GM19043 (cell line): ENCODE measurements at regions not wholly inside any gene's neighbourhood (a gene's known extent, or its start where the extent isn't known, plus 50 kb on each side); places are given as distances from the start of the nearest gene placed in this dataset.

Experiments
- ATAC-seq: cut with Tn5 transposase; IDR thresholded peaks from one replicate; pipeline ENCODE4 v1.9.1; 2021; ENCODE audit warnings: low read depth; ENCODE audit not compliant: unreplicated experiment

DNA sequence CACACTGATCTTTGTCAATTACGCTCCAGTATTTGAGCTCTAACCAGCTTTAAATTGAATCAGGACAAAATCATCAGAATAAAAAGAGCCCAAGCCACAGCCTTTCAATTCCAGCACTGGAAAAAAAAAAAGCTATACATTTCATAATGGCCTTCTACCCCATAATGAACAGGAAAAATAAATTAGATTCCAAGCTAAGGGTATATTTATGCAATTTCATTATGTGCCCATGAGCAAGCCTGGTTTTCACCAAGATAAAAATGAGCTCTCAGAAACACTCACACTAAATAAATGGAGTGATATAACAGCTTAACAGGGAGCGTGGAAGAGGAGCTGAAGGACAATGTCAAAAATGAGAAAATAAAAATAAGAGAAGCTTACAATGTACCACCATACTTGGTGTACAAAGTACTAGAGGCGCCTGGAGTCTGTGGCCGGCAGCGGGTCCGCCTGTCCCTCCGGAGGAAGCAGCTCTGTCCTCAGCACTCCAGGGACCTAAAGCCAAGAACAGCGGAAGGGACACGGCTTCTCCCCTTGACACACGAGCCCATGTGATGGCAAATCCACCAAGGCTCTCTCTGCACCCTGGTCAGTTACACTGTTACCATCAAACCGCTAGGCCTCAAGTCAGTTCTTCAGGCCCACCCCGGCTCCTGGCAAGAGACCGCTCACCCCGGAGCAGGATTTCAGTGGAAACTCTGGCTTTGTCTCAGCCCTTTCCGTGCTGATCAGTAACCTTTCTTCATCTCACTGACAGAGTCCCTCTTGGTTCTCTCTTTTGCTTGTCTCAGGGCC, 69.6 kb downstream of the RBFOX3 start:
- no peak for ATAC-seq

DNA sequence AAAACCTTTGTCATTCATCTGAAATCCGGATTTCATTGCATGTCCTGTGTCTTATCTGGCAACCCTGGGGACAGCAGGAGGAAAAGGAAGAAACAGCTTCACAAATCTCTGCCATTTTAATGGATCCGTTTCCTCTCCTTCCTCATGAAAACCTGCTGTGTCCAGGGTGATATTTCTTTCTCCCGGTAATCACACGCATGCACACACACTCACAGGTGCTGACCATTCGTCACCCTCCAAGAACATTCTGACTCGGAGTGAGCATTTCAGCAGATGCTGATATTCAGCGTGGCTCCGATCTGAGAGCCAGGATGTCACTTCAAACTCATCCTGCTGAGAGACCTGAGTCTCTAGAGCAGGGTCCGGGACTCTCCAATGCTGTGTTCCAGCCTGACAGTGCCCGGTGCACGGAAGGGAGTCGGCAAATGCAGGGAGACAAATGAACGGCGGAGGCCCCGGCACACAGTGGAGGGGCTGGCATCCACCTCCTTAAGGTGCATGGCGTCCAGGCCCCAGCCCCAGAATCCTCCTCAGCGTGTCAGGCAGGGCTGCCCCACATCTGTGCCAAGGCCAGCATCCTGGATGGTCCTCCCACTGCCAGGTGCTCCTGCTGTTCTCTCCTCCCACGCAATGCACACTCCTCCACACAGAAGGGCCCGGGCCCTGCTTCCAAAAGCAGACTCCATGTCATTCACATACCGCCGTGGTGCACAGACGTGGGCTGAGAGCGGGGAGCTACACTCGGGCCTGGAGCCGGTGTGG, 70.7 kb downstream of the RBFOX3 start:
- ATAC-seq, result no peak

DNA sequence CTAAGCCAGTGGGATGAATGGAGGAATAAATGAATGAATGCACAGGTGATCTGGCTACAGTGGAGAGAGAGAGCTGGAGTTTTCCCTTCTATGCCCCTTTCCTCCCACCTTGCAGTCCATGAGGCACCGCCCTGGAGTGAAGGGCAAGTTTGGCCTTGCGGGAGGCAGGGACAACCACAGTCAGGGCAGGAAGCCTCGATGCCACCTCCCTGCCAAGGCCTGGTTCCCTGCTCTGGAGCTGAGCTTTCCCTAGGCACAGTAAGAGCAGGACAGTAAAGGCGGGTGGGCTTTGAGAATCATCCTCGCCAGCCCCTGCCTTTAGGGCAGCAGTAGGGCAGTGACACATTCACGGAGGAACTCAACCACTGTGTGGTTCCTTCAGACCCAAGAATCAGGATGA, 72.6 kb downstream of the RBFOX3 start:
- no peak for ATAC-seq

DNA sequence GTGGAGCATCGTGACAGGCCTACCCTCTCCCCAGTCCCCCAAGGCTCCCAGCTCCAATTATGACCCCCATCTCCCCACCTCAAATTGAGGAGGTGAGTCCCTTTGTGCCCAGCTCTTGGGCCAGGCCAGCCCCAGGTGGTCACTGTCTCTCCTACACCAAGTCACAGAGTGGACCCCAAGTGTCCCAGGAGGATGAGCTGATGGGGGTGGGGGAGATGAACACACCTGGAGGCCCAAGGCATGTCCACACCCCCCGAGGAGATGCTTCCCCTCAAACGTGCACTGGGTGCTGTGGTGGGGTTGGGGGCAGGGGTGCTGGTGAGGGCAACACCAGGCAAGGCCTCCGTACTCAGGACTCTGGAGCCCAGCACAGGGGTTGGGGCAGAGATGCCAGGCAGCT, 73.2 kb downstream of the RBFOX3 start:
- no peak for ATAC-seq

DNA sequence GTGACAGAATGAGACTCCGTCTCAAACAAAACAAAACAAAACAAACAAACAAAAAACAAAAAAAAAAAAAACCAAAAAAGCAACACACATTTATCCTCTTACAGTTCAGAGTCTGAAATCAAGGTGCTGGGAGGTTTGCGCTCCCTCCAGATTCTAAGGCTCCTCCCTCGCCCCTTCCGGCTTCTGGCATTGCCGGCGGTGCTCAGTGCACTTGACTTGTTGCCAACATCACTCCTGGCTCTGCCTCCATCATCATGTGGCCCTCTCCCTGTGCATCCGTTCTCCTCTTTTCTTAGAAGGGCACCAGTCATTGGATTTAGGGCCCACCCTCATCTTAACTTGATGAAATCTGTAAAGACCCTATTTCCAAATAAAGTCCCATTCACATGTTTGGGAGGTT, 73.8 kb downstream of the RBFOX3 start:
- ATAC-seq, result no peak

DNA sequence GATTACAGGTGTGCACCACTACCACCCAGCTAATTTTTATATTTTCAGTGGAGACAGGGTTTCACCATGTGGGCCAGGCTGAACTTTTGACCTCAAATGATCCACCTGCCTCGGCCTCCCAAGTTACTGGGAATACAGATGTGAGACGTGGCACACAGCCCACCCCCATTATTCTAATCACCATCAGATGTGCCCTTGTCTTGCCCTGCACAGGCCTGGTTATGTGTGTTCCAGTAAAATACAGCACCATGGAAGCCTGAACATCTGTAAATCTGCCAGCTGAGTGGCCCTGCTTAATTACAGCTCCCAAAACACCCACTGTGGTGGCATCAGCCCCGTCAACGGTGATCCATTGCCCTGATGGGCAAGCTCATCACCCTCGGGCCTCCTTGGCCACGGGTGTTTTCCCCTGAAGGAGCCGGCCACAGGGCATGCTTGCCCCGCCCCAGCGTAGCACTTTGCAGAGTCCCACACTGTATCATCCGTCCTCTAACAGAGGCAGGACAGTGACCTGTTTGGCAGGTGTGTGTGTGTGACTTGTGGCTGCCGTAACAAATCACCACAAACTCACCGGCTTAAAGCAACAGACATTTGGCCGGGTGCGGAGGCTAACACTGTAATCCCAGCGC, 74.5 kb downstream of the RBFOX3 start:
- ATAC-seq, result no peak

DNA sequence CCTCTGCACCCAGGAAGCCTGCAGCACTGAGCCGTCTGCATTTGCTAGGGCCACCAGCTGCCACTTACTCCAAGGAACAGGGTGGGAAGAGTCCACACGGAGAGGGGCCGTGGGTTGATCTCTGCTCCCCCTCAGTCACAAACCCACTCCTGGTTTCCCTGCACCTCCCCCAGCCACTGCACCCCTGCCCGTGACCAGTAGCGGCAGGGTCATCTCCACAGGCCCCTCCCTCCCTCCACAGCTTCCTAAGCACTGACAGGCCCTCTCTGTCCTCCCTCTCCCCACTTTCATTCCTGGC, 75.2 kb downstream of the RBFOX3 start:
- no peak for ATAC-seq

DNA sequence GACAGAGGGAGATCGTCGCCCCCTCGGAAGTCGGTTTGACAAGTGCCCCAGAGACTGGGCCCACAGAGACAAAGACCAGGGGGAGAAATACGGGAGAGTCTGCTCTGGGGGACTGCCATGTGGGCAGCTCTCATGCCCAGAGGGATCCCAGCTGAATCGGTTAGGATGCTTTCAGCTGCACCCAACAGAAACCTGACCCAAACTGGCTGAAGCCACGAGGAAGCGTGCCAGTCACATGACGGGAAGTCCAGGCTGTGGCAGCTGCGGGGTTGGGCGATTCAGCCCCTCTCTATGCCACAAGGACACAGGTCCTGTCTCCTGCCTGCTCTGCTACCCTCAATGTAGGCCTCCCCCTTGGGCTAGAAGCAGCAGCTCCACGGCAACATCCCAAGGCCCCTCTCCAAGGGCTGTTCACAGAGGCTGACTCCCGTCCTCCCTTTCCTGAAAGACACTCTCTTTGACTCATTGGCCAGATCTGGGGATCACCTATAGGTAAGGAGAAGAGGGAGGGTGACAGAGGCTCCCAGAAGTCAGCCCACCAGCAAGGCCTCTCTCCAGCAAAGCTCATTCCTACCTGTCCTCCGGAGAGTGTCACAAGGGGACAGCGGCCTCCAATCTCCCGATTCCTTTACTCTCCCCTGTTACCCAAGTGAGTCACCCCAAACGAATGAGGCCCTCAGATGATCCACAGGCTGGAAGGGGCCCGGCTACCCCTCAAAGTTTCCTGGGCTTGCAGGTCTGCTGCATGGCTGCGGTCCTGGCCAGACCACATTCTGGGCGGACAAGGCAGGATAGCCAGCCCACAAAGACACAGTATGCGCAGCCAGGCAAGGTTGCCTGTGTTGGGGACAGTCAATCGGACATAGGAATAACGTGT, 75.8 kb downstream of the RBFOX3 start:
- ATAC-seq, result no peak

DNA sequence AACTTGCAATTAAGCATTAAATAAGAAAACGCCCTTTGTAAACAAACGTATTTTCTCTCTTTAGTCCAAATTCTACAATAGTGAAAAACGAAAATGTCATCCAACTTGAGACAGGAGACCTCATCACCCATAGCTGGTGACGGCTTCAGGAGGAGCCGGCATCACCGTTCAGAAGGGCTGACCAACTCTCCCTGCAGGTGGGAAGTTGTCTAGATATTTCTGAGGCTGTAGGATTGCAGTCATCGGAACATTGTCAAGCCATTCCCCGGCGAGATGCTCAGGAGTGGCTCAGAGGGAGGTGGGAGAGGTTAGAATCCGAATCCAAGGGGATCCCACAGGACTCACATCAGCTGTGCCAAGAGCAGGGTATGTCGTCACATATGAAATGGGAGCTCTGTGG, 76.7 kb downstream of the RBFOX3 start:
- ATAC-seq, result no peak

DNA sequence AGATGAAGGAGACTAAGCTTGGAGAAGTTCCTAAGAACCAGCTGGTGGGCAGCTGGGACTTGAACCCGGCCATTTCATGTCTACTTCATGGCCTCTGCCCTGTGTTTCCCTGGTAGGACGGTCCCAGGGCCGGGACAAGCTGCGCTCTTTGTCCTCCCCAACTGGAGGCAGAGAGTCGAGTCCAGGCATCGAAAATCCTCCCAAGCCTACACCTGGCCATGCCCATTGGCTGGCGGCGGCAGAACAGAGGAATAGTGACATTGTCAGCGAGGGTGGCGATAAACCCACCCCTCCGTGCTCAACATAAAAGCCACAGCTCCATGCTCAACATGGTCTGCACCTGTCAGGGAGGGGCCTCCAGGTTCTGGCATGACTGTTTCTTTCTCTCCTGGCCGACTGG, 77.7 kb downstream of the RBFOX3 start:
- no peak for ATAC-seq

DNA sequence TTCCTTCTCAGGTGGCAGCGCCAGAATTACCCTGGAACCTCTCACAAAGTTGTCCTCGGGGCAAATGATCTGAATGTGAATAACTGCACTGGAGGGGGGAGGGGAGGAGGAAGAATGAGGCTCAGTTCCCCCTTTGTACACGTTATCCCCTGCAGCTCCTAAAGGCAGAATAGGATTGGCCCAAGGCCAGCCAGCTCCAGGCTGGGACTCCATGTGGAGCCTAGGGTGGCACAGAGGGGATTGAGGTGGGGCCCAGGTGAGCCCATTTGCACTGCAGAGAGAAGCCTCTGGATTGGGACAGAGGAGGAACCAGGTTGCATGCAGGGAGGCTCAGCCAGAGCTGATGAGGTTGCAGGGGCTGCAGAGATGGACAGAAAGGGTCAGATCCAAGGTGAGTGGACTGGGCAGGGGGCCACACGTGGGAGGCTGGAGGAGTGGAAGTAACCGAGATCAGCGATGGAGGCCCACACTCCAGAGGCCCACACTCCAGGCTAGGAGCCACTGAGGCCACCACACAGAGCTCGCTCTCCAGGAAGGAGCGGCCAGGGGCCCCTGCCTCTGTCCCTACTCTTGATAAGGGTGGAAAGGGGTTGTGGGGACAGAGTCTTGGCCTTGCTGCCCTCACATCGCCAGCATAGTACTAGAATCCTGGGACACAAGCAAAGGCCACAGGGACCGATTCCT, 78.6 kb downstream of the RBFOX3 start:
- no peak for ATAC-seq

DNA sequence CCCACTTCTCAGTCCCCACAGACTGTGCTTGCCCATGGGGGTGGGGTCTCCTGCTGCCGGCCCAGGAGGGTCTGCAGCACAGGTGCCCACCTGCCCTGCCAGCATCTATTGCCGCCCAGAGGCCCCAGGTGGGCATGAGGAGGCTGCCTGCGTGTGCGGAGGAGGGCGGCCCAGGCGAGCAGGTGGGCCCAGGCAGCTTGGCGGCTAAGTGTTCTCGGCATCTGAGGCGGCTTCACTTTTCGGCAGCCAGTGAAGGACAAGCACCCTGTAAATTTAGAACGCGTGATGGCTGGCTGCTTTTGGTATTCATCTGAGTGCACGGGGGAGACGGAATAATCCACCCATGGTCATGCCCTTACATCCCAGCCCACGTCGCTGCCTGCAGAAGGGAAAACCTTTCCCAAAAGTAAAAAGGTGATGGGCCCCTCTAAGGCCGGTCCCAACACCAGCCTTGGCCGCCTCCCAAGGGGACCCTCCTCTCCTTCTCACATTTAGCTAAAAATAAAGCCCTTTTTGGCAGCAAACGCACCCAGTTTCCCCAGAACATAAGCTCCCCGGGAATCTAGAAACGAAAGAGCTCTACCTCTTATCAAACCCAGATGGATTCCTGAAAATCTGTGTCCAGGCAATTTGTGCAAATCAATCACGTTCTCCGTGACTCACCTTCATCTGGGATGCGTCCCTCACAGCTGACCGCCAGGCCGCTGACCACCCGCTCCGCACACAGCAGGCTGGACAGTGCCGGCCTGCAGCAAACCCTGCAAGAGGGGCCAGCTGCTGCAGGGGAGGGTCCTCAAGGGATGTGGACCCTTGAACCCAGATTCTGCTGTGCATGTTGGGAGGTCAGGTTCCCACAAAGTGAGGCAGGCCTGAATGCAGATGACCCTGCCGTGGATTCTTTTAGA, 79.4 kb downstream of the RBFOX3 start:
- ATAC-seq, result no peak

DNA sequence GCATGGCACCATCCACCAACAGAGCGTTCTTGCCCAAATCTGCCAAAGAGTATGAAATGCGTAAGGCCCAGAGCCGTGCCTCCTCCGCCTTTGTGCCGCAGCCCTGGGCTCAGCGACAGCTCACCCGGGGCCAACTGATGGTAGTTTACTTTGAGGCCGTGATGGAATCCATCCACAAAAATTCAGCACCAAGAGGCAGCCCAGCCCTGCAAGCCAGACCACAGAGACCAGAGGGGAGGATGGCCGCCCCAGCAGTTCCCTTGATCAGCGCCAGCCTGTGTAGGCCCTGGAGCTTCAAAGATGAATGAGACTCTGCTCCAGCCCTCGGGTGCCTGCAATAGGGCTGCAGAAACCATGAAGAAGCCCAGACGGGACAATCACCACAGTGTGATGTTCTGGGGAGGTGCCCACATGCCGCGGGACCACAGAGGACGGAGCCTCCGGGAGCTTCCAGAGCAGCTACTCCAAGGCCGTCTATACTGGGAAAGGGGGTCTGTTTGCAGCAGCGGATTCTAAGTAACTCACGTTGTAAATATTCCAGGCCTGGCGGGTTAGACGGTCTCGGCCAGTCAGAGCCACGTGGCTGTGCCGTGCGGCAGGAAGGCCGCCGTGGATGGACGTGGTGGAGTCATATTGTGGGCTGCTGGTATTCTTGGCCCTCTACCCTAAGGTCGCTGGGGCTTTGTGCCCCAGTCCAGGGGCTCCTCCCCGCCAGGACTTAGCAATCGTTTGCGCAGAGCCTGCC, 80.3 kb downstream of the RBFOX3 start:
- ATAC-seq, result no peak

DNA sequence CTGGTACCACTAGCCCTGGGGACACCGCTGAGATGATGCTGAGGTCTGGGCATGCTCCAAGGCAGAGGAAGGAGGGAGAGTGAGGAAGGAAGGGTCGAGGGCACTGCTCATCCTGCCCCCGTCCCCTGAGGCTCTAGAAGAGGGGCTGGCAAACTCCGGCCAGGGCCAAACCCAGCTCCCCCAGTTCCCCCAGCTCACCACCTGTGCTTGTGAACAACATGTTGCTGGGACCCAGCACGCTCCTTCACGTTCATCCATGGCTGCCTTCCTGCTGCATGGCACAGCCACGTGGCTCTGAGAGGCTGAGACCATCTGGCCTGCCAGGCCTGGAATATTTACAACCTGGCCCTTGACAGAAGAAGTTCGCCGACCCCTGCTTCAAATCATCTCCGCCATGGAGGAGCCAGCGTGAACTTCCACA, 81.2 kb downstream of the RBFOX3 start:
- no peak for ATAC-seq

DNA sequence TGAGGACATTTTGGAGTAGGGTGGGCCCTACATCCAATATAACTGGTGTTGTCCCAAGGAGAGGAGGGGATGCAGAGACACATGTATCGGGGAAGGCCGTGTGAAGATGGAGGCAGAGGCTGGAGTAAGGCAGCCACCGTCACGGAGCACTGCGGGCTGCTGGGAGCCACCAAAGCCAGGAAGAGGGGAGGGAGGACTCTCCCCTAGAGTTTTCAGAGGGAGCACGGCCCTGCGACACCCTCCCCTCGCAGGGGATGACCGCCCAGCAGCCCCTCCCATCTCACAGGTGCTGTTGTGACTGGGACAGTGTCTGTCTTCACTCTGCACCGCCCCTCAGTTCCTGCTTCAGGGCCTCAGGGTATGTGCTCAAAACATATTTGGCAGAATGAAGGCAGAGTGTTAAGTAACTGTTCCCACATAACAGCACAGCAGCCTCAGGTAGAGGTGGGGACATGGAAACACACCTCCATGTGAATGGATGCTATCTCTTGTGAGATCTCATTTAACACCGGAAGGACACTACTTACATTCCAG, 82.2 kb downstream of the RBFOX3 start:
- no peak for ATAC-seq

DNA sequence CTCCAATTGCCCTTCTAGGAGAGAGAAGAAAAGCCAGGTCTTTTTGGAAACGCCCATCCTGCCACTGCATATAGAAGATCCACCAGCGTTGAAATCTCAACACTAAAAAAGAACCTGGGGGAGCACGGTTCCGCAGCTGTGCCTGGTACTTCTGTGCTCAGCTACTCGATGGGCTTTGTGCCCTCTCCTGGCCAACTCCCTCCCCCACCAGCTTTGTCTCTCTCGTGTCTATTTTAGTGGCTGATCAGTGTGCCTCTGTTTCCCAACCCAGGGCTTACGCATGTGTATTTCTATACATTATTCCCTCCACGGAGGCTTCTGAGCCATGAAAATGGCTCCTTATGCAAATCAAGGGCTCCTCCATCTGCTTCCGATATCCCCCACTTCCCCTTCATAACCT, 83.5 kb downstream of the RBFOX3 start:
- ATAC-seq, result no peak

DNA sequence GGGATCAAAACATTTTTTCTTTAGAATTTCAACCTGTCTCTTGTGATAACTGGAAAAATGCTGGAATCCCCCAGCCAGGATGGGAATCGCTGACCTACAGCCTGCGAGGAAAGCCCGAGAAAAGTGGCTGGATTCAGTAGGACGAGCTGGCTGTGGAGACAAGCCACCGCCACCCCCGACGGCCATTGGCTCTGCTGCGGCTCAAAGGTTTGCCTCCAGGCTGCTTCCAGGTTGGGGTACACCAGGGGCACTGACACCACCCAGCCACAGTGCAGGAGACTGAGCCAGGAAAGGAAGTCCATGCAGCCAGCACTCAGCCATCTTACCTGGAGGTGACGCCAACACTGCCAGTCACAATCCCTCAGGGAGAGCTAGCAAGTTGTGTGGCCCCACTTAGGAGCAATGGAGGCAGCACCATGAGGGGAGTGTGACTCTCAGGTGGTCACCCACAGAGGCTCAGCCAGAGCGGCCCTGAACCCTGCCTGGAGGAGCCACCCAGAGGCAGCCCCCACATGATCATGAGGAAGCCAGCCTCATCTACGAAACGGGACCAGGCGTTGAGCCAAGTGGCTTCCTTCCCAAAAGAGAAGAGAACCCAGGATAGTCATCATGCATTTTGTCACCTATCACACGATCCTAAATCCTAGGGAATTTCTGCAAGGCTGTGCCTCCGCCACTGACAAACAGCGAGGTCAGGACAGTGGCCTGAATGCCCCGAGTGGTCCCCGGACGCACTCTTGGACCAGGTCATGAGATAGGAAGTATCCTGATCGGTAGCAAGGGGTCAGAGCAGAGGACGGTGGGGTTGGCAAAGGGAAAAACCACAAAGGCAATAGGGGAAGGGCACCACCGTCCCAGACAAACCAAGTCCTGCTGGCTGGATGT, 84.8 kb downstream of the RBFOX3 start:
- ATAC-seq, result no peak
